Memory B cell (primary cell): ENCODE measurements at regions not wholly inside any gene's neighbourhood (a gene's known extent, or its start where the extent isn't known, plus 50 kb on each side); places are given as distances from the start of the nearest gene placed in this dataset.
A peak's percentile ranks its signal among the peaks of the same experiment; 100 is the strongest.

Experiments used
- ATAC-seq: fragments of 150-1000 bp; cut with Tn5 transposase; 2 replicates; pipeline ENCODE4 v1.10.0; 2021; ENCODE audit warnings: low read depth, mild to moderate bottlenecking, moderate library complexity
- DNase-seq, 2 donors: peaks; one replicate each; pipeline ENCODE4 v3.0.0; 2022; ENCODE audit warnings: low spot score in 2 of 2
- H3K27ac Mint-ChIP-seq: one replicate; pipeline ENCODE4 v1.8.0; 2022; ENCODE audit warnings: mild to moderate bottlenecking, moderate library complexity, mixed read lengths
- H3K27me3 Mint-ChIP-seq: one replicate; pipeline ENCODE4 v1.8.0; 2022; ENCODE audit warnings: mixed read lengths
- H3K36me3 Mint-ChIP-seq: one replicate; pipeline ENCODE4 v1.8.0; 2022; ENCODE audit warnings: mild to moderate bottlenecking, mixed read lengths
- H3K4me1 Mint-ChIP-seq: one replicate; pipeline ENCODE4 v1.8.0; 2022; ENCODE audit warnings: mixed read lengths
- H3K4me3 Mint-ChIP-seq: one replicate; pipeline ENCODE4 v1.8.0; 2022; ENCODE audit warnings: mild to moderate bottlenecking, moderate library complexity, mixed read lengths
- H3K9me3 Mint-ChIP-seq: one replicate; pipeline ENCODE4 v1.8.0; 2022; ENCODE audit warnings: mixed read lengths

DNA sequence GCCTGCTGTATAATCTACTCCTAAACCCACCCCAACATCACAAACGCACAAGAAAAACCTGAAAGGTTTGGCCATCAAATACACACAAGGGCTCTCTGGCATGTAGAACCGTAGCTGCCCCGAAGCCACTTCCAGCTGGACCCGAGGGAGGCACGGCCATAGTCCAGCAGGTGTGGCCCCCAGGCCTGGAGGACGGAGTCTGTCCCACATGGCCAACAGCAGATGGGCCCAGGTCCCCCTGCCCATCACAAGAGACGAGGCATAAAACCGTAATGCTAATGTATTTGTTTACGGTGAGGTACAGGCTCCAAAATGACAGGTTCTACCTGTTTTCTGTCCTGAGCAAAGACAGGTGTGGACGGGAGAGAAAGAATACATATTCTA is 234.2 kb downstream of the SYK start:
- Mint-ChIP-seq H3K9me3 (no peaks in the 10 kb centered on the region), H3K27ac (no peak overlapping the region), H3K4me3 (peak overlapping the region; percentile 55), H3K36me3 (no peaks in the 10 kb centered on the region), H3K27me3 (peaks cover 7% of the 10 kb centered on the region), H3K4me1 (peaks cover 26% of the 10 kb centered on the region)
- no peak for ATAC-seq
- DNase-seq, result no peak

GRCh38 chr9:91036356-91036755 is 234.7 kb downstream of the SYK start:
- no peak overlapping the region for H3K4me3 Mint-ChIP-seq
- no peaks in the 10 kb centered on the region for H3K36me3 Mint-ChIP-seq
- no peak overlapping the region for H3K27ac Mint-ChIP-seq
- peaks cover 3% of the 10 kb centered on the region for H3K27me3 Mint-ChIP-seq
- no peaks in the 10 kb centered on the region for H3K9me3 Mint-ChIP-seq
- ATAC-seq (no peak), DNase-seq (no peak)
- peaks cover 26% of the 10 kb centered on the region for H3K4me1 Mint-ChIP-seq

DNA sequence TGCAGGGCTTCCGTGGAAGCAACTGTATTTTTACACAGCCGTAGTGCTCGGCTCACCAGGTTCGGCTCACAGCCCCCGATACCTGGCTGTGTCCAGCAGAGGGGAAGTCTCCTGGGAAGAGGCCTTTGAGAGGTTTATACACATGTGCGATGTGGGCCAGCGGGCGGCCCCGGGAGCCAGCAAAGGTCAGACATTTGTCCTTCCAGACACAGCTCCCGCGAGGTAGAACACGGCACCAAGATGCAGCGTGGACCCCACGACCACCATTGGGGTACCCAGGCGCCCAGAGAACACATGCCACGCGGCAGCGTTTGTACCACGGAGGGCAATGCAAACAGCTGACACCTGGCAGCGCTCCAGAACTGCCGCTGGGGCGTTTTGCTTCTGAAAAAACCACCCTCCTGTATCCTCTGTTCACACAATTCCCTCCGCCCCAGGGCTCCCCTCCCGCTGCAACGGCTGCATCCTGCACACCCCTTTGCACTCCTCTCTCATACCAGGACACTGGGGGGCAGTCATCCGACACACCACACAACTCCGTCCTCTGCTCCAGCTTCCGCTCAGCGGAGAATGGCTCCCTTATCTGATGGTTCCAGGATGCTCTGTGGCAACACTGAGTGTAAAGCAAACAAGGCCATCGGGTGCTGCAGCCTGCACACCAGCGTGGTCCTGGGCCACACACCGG is 235.3 kb downstream of the SYK start:
- no peaks in the 10 kb centered on the region for H3K36me3 Mint-ChIP-seq
- H3K4me3 Mint-ChIP-seq, result peak overlapping the region; percentile 59
- H3K27ac Mint-ChIP-seq, result no peak overlapping the region
- H3K9me3 Mint-ChIP-seq, result no peaks in the 10 kb centered on the region
- peak; percentile 64 for ATAC-seq
- DNase-seq, result peak in 1 of 2 donors; percentile 32
- peaks cover 26% of the 10 kb centered on the region for H3K4me1 Mint-ChIP-seq
- peaks cover 3% of the 10 kb centered on the region for H3K27me3 Mint-ChIP-seq

DNA sequence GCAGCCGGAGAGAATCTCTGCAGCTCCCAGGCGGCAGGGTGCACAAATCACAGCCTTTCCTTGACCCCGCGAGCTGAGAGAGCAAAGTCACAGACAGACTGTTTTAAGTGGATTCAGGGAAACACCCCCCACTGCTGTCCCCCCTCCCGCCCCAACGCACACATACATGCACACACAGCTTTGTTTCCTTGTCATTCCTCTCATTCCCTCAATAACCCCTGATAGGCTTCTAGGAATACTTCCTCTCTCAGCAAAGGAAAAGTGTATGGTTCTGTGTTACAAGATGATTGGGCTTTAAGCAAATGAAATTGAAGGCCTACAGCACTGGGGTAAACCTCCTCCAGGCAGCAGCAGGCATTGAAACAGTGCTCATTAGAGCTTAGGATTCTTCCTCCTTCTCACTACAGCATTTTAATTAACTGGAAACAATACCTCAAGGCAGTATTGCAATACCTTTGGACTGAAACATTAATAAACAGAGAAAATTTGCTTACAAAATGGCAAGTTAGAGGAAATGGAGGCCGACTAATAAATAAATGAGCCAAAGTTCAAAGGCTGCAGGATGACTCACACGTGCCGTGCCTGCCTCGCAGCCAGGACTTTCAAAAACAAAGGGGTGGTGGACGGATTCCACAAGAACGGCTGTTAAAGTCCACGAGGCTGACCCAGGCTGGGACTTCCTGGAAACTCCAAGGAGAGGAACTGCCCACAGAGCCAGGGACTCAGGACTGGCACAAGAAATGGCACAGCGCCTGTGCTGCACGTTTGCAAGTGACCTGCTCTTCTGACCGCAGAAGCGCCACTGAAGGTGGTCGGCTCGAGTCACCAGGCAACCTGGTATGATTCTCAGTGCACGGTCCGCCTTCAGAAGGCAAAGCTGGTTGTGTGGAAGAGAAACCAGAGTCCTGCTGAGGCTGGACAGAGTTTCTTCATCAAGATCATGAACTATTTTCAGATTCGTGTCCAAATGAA is 236.2 kb downstream of the SYK start:
- no peak for ATAC-seq
- peak overlapping the region; percentile 59 for H3K4me3 Mint-ChIP-seq
- H3K36me3 Mint-ChIP-seq, result no peaks in the 10 kb centered on the region
- H3K9me3 Mint-ChIP-seq, result no peaks in the 10 kb centered on the region
- H3K27ac Mint-ChIP-seq, result no peak overlapping the region
- no peak for DNase-seq
- peaks cover 26% of the 10 kb centered on the region for H3K4me1 Mint-ChIP-seq
- peaks cover 3% of the 10 kb centered on the region for H3K27me3 Mint-ChIP-seq

GRCh38 chr9:91038483-91039124 is 237.0 kb downstream of the SYK start:
- no peak for DNase-seq
- no peaks in the 10 kb centered on the region for H3K36me3 Mint-ChIP-seq
- H3K27ac Mint-ChIP-seq, result no peak overlapping the region
- ATAC-seq, result no peak
- H3K4me1 Mint-ChIP-seq, result peaks cover 26% of the 10 kb centered on the region
- H3K9me3 Mint-ChIP-seq, result no peaks in the 10 kb centered on the region
- H3K4me3 Mint-ChIP-seq, result no peak overlapping the region
- peaks cover 6% of the 10 kb centered on the region for H3K27me3 Mint-ChIP-seq

GRCh38 chr9:91039125-91039834 is 237.7 kb downstream of the SYK start:
- no peaks in the 10 kb centered on the region for H3K36me3 Mint-ChIP-seq
- no peak for DNase-seq
- ATAC-seq, result no peak
- no peak overlapping the region for H3K4me3 Mint-ChIP-seq
- no peak overlapping the region for H3K27ac Mint-ChIP-seq
- H3K9me3 Mint-ChIP-seq, result no peaks in the 10 kb centered on the region
- H3K27me3 Mint-ChIP-seq, result peaks cover 12% of the 10 kb centered on the region
- peaks cover 26% of the 10 kb centered on the region for H3K4me1 Mint-ChIP-seq

GRCh38 chr9:91039835-91040140 is 238.2 kb downstream of the SYK start:
- Mint-ChIP-seq H3K4me1 (peaks cover 24% of the 10 kb centered on the region), H3K9me3 (no peaks in the 10 kb centered on the region), H3K4me3 (no peak overlapping the region), H3K27me3 (peaks cover 13% of the 10 kb centered on the region), H3K27ac (no peak overlapping the region), H3K36me3 (no peaks in the 10 kb centered on the region)
- no peak for DNase-seq
- ATAC-seq, result no peak

DNA sequence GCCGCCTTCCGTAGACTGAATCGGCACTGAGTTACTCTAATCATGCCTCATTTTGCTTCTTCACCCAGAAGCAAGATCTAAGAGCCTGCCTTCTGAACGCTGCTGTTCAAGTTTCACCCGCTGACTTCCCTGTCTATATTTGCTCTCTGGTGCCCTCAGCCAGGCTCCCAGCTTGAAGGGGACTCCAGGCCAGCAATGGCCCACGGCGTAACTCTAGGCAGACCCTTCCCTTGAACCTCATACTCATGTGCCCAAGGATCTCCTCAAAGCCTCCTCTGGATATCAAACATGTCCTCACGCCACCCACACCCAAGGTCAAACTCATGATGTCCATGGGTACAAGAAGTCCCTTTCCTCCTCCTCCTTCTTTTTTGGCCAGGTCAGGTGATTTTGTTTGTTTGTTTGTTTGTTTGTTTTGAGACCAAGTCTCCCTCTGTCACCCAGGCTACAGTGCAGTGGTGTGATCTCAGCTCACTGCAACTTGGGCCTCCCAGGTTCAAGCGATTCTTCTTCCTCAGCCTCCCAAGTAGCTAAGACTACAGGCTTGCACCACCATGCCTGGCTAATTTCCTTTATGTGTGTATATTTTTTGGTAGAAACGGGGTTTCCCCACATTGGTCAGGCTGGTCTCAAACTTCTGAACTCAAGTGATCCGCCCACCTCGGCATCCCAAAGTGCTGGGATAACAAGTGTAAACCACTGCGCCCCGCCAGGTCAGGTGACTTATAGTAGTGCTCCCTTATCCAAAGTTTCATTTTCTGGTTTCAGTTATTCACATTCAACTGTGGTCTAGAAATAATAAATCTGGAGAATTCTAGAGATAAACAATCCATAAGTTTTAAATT is 239.0 kb downstream of the SYK start:
- peaks cover 19% of the 10 kb centered on the region for H3K4me1 Mint-ChIP-seq
- H3K36me3 Mint-ChIP-seq, result no peaks in the 10 kb centered on the region
- no peaks in the 10 kb centered on the region for H3K9me3 Mint-ChIP-seq
- no peak overlapping the region for H3K27ac Mint-ChIP-seq
- ATAC-seq (no peak), DNase-seq (no peak)
- H3K4me3 Mint-ChIP-seq, result no peak overlapping the region
- peaks cover 17% of the 10 kb centered on the region for H3K27me3 Mint-ChIP-seq

- H3K27me3 Mint-ChIP-seq, result peaks cover 17% of the 10 kb centered on the region
- no peaks in the 10 kb centered on the region for H3K9me3 Mint-ChIP-seq
- H3K4me1 Mint-ChIP-seq, result peaks cover 10% of the 10 kb centered on the region
- H3K36me3 Mint-ChIP-seq, result no peaks in the 10 kb centered on the region
- no peak overlapping the region for H3K27ac Mint-ChIP-seq
- H3K4me3 Mint-ChIP-seq, result no peak overlapping the region
- ATAC-seq (no peak), DNase-seq (no peak)
Observed at GRCh38 chr9:91042024-91042423, 240.4 kb downstream of the SYK start.

GRCh38 chr9:91042541-91042940 is 240.9 kb downstream of the SYK start:
- DNase-seq, result peak in 1 of 2 donors; percentile 3
- Mint-ChIP-seq H3K4me3 (no peak overlapping the region), H3K4me1 (peaks cover 9% of the 10 kb centered on the region), H3K36me3 (no peaks in the 10 kb centered on the region), H3K27me3 (peaks cover 17% of the 10 kb centered on the region), H3K27ac (no peak overlapping the region), H3K9me3 (no peaks in the 10 kb centered on the region)
- ATAC-seq, result no peak

DNA sequence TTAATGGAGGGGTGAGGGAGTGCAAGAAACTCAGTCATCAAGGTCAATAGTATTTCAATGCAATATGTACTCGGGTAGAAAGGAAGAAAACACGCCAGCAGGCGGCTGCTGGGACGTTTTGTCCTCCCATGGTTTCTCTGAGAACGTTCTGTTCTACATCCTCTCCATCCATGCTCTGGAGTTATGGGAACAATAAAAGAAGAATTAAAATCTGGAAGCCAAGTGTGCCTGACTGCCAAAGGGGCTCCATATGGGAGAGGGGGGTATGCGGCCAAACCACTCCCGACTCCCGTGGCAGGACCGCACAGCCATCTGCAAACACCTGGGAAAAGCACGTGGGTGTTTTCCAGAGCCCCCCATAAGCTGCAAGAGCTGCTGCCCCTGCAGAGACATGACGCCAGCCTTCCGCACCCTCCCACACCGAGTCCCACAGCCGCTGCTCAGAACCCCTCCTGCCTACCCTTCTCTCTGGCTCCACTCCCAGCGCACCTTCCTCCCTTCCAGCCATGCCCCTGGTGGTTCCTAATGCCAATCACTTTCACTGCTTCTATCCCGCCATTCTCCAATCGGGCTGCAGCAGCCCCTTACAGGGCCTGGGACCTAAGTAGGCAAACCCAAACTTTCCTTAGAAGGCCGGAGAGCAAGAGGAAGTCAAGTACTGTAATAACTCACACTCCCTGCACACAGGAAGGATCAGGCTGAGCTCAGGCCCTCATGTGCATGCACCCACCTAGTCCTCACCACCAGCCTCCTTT is 241.6 kb downstream of the SYK start:
- DNase-seq (peak in 1 of 2 donors; percentile 3), ATAC-seq (no peak)
- H3K4me3 Mint-ChIP-seq, result no peak overlapping the region
- H3K27ac Mint-ChIP-seq, result no peak overlapping the region
- H3K9me3 Mint-ChIP-seq, result no peaks in the 10 kb centered on the region
- peaks cover 17% of the 10 kb centered on the region for H3K27me3 Mint-ChIP-seq
- H3K36me3 Mint-ChIP-seq, result no peaks in the 10 kb centered on the region
- H3K4me1 Mint-ChIP-seq, result peaks cover 8% of the 10 kb centered on the region

DNA sequence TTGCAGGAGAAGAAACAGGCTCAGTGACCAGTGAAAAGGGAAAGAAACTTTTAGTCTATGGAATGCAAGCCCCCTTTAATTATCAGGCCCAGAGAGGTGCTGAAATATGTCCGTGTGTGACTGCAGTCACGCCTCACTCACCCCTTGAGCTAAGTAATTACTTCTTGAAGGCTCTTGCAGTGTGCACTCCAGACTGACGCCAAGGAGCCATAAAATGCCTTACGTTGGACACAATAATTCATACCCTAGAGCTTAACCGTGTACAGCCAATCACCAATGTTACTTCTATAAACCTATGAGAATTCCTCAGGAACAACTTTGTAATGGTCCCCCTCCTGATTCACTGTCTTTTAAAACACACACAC is 242.2 kb downstream of the SYK start:
- H3K36me3 Mint-ChIP-seq, result no peaks in the 10 kb centered on the region
- DNase-seq (no peak), ATAC-seq (no peak)
- peaks cover 19% of the 10 kb centered on the region for H3K27me3 Mint-ChIP-seq
- H3K4me1 Mint-ChIP-seq, result peaks cover 5% of the 10 kb centered on the region
- H3K27ac Mint-ChIP-seq, result no peak overlapping the region
- H3K4me3 Mint-ChIP-seq, result no peak overlapping the region
- no peaks in the 10 kb centered on the region for H3K9me3 Mint-ChIP-seq

DNA sequence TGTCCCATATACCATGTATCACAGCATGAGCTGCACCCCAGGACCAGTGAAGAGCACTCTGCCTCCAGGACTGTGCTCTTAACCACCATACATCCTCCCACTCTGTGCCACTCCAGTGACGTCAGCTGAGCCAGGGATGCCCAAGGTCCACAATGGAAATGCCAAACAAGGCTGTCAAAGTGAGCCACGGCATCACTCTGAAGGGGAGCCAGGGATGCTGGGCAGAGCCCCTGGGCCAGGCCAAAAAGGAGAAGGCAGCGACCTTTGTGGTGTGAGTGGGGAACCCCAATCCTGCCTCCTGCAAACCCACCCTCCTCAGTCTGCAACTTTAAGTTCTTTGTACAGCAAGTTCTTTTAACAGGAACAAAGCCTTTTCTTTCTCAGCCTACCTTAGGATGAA is 242.7 kb downstream of the SYK start:
- Mint-ChIP-seq H3K27me3 (peaks cover 19% of the 10 kb centered on the region), H3K27ac (no peak overlapping the region), H3K36me3 (no peaks in the 10 kb centered on the region), H3K9me3 (no peaks in the 10 kb centered on the region), H3K4me3 (no peak overlapping the region), H3K4me1 (peaks cover 5% of the 10 kb centered on the region)
- ATAC-seq (no peak), DNase-seq (no peak)
